ENCODE measurements at regions not wholly inside any gene's neighbourhood (a gene's known extent, or its start where the extent isn't known, plus 50 kb on each side); places are given as distances from the start of the nearest gene placed in this dataset.

- TF ChIP-seq EP300 (IDR thresholded peaks at IDR 0.05): no peak
- no peak for TF ChIP-seq CTCF (IDR thresholded peaks at IDR 0.05)
- TF ChIP-seq POLR2AphosphoS5 (IDR thresholded peaks at IDR 0.05): no peak
Measured at GRCh38 chr9:80871596-80871995, 817.8 kb downstream of the TLE1 start.
